ENCODE measurements at regions not wholly inside any gene's neighbourhood (a gene's known extent, or its start where the extent isn't known, plus 50 kb on each side); places are given as distances from the start of the nearest gene placed in this dataset.

DNA sequence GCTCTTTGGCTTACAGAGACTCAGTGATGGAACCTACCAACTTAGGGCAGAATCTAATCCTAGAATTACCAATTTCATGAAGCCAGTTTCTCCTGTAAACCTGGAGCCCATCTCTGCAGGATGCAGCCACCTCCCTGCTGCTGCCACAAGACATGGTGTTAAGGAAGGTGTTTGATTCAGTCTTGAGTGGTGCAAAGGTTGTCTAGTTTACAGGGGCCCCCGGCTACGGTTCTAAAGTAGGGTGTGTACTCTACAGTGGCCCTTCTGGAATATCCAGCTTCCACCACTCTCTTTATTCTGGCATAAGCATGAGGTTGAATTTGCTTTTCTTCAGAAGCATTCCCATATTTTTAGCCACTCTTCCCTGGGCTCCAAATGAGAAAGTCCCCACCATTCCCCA lies 154.1 kb upstream of the GRIP1 start:
- Histone ChIP-seq H3K9me3 (replicated peaks; ENCODE audit: control insufficient read depth, insufficient read depth, low read depth, low read length) (no peaks in the 10 kb centered on the region), H3K27ac (ENCODE audit: extremely low read depth, low read depth, low read length) (no peak overlapping the region), H3K4me3 (no peak overlapping the region), H4K20me1 (replicated peaks; ENCODE audit: control insufficient read depth, insufficient read depth, low read length) (no peaks in the 10 kb centered on the region), H3K79me2 (ENCODE audit: control insufficient read depth, insufficient read depth, low read length) (no peaks in the 10 kb centered on the region), H2AFZ (ENCODE audit: low read depth, low read length) (no peak overlapping the region), H3K4me2 (ENCODE audit: insufficient read depth, low read length) (no peak overlapping the region), H3K36me3 (ENCODE audit: control insufficient read depth, insufficient read depth, low read length) (no peaks in the 10 kb centered on the region), H3K9ac (ENCODE audit: insufficient read depth in 1 of 2, low read depth in 2 of 2, low read length in 2 of 2) (no peak overlapping the region), H3K27me3 (ENCODE audit: control insufficient read depth in 2 of 2, insufficient read depth in 2 of 2, low read length in 2 of 2) (no peaks in the 10 kb centered on the region; a peak in 1 of 5 replicates), H3K9me1 (ENCODE audit: control insufficient read depth, insufficient read depth, low read length) (no peaks in the 10 kb centered on the region), H3K4me1 (replicated peaks in 1 of 2; ENCODE audit: control insufficient read depth in 2 of 2, insufficient read depth in 2 of 2, low read length in 2 of 2) (no peaks in the 10 kb centered on the region)
- TF ChIP-seq ZNF143 (CRISPR knock-in tag; IDR thresholded peaks at IDR 0.05), result no peak
- TF ChIP-seq PHF21A (IDR thresholded peaks at IDR 0.05; ENCODE audit: borderline replicate concordance, low read depth), result no peak
- TF ChIP-seq SIN3B (IDR thresholded peaks at IDR 0.05; ENCODE audit: low read depth), result no peak
- no peak for TF ChIP-seq XRCC3 (IDR thresholded peaks at IDR 0.05)
- no peak for TF ChIP-seq FOSL1 (tag; conservative IDR thresholded peaks at IDR 0.05)
- no peak for TF ChIP-seq ZBTB49 (CRISPR knock-in tag; IDR thresholded peaks at IDR 0.05; ENCODE audit: borderline replicate concordance)
- no peak for TF ChIP-seq HDAC6 (IDR thresholded peaks at IDR 0.05; ENCODE audit: low read depth, low read length)
- FAIRE-seq (no peak), ATAC-seq (no peak), DNase-seq (ENCODE audit: extremely low read depth in 1 of 4, low spot score in 3 of 4) (no peak)
- in situ Hi-C loops (cut with MboI), result no loop called here
- no TSS peak for BruUV-seq (replicated peaks)
- 8% methylated on average over 2 of the region's 2 CpGs for WGBS (ENCODE audit: insufficient coverage, low coverage, missing lambda C conversion rate)
- ChIA-PET CTCF (ENCODE audit: low intra/inter-chr PET ratio) (no interaction called here), POLR2A (no interaction called here)
- intact Hi-C loops (cut with micrococcal nuclease), result no loop called here

Measured in K562 (cell line).